Small intestine (tissue), 7 donors: ENCODE measurements at regions not wholly inside any gene's neighbourhood (a gene's known extent, or its start where the extent isn't known, plus 50 kb on each side); places are given as distances from the start of the nearest gene placed in this dataset.

Experiments
- DNase-seq, 2 donors: peaks; one replicate each; pipeline versions ENCODE4 v3.0.0 to v3.0.0-alpha.2; 2013
- FAIRE-seq: peaks from 2 replicates; lab custom pipeline; 2012; peaks lifted over from hg19 to GRCh38; lab: Jason Lieb, UNC
- H3K27ac ChIP-seq, 3 donors: one replicate each; pipeline ENCODE4 v1.5.1; 2013; ENCODE audit warnings: low read length in 2 of 3, mild to moderate bottlenecking in 2 of 3, control low read depth in 1 of 3, inconsistent platforms in 1 of 3, low read depth in 1 of 3, moderate library complexity in 1 of 3
- H3K27me3 ChIP-seq, 3 donors: one replicate each; pipeline ENCODE4 v1.6.1; 2013; ENCODE audit warnings: low read length in 3 of 3, inconsistent platforms in 1 of 3; ENCODE audit not compliant: control insufficient read depth in 3 of 3, insufficient read depth in 3 of 3
- H3K36me3 ChIP-seq, 3 donors: one replicate each; pipeline ENCODE4 v1.6.1; 2013; ENCODE audit warnings: low read length in 3 of 3, inconsistent platforms in 1 of 3, low read depth in 1 of 3, mild to moderate bottlenecking in 1 of 3, moderate library complexity in 1 of 3; ENCODE audit not compliant: control insufficient read depth in 3 of 3, insufficient read depth in 2 of 3
- H3K4me1 ChIP-seq, 3 donors: one replicate each; pipeline ENCODE4 v1.6.1; 2013; ENCODE audit warnings: low read length in 2 of 3, inconsistent platforms in 1 of 3, low read depth in 1 of 3, mild to moderate bottlenecking in 1 of 3, moderate library complexity in 1 of 3; ENCODE audit not compliant: control insufficient read depth in 3 of 3, insufficient read depth in 2 of 3
- H3K4me3 ChIP-seq, 3 donors: one replicate each; pipeline ENCODE4 v1.5.1; 2013; ENCODE audit warnings: low read length in 3 of 3, control low read depth in 1 of 3, inconsistent platforms in 1 of 3, low read depth in 1 of 3, mild to moderate bottlenecking in 1 of 3, moderate library complexity in 1 of 3
- H3K9me3 ChIP-seq, 2 donors: one replicate each; pipeline ENCODE4 v1.6.1; 2013; ENCODE audit warnings: low read depth in 1 of 2, low read length in 1 of 2; ENCODE audit not compliant: control insufficient read depth in 2 of 2, insufficient read depth in 1 of 2
- WGBS, 3 donors: extraction: QIAGEN DNeasy Blood & Tissue Kit; methylation state at CpG; one replicate each; pipeline ENCODE4 v1.1.7; 2013; 5-methylcytosine and 5-hydroxymethylcytosine counted together
- donor health status: healthy with polysubstance abuse.
- donor health status: control.
- donor health status: control.
- donor health status: Bipolar disorder and iron deficiency.
- donor health status: healthy.

GRCh38 chr11:94705891-94706615 is 62.1 kb upstream of the AMOTL1 start:
- no peak for FAIRE-seq
- DNase-seq = no peak
- Histone ChIP-seq H3K36me3 (no peaks in the 10 kb centered on the region), H3K9me3 (peaks cover 0 to 2% of the 10 kb centered on the region in 2 donors), H3K4me3 (no peak overlapping the region), H3K27me3 (no peaks in the 10 kb centered on the region), H3K4me1 (peaks cover 0 to 18% (median 0%) of the 10 kb centered on the region in 3 donors), H3K27ac (no peak overlapping the region)
- WGBS, 3 donors = 59 to 70% (median 64%) methylated on average over 6 of the region's 6 CpGs

- no peak for FAIRE-seq
These were observed 60.0 kb upstream of the AMOTL1 start for GRCh38 chr11:94708176-94708575.

GRCh38 chr11:94708642-94709041 is 59.5 kb upstream of the AMOTL1 start:
- Histone ChIP-seq H3K9me3 (peaks cover 0 to 2% of the 10 kb centered on the region in 2 donors), H3K27ac (no peak overlapping the region), H3K4me3 (no peak overlapping the region), H3K36me3 (no peaks in the 10 kb centered on the region), H3K4me1 (peaks cover 0 to 18% (median 0%) of the 10 kb centered on the region in 3 donors), H3K27me3 (no peaks in the 10 kb centered on the region)
- no peak for DNase-seq
- no peak for FAIRE-seq
- 34 to 37% (median 34%) methylated on average over 4 of the region's 4 CpGs for WGBS, 3 donors

More at GRCh38 chr11:94708176-94708575, 60.0 kb upstream of the AMOTL1 start:
- Histone ChIP-seq H3K4me1 (peaks cover 0 to 18% (median 0%) of the 10 kb centered on the region in 3 donors), H3K4me3 (no peak overlapping the region), H3K27ac (no peak overlapping the region), H3K36me3 (no peaks in the 10 kb centered on the region), H3K9me3 (peaks cover 0 to 2% of the 10 kb centered on the region in 2 donors), H3K27me3 (no peaks in the 10 kb centered on the region)
- DNase-seq = no peak
- WGBS, 3 donors = 85 to 89% (median 89%) methylated on average over 4 of the region's 4 CpGs

- H3K36me3 ChIP-seq = no peaks in the 10 kb centered on the region
- H3K27ac ChIP-seq = no peak overlapping the region
- FAIRE-seq (no peak), DNase-seq (no peak)
- no peaks in the 10 kb centered on the region for H3K9me3 ChIP-seq
- H3K27me3 ChIP-seq = no peaks in the 10 kb centered on the region
- H3K4me3 ChIP-seq = no peak overlapping the region
- H3K4me1 ChIP-seq = no peaks in the 10 kb centered on the region
These were observed 52.9 kb upstream of the AMOTL1 start for GRCh38 chr11:94715225-94715624.

- no peaks in the 10 kb centered on the region for H3K9me3 ChIP-seq
- no peak overlapping the region for H3K27ac ChIP-seq
- no peaks in the 10 kb centered on the region for H3K4me1 ChIP-seq
- H3K36me3 ChIP-seq = no peaks in the 10 kb centered on the region
- no peaks in the 10 kb centered on the region for H3K27me3 ChIP-seq
- no peak for DNase-seq
- no peak overlapping the region for H3K4me3 ChIP-seq
- FAIRE-seq = peak; percentile 61
These were observed 50.5 kb upstream of the AMOTL1 start for GRCh38 chr11:94717667-94718066.
